IPS DF 4.7 (cell line): ENCODE measurements at regions not wholly inside any gene's neighbourhood (a gene's known extent, or its start where the extent isn't known, plus 50 kb on each side); places are given as distances from the start of the nearest gene placed in this dataset.
"Not testable (repeated sequence)": the region's sequence is repeated elsewhere in the genome, so short reads cannot be mapped to it uniquely, and the experiment has no call there.

Experiments
- DNase-seq: peaks from one replicate; pipeline ENCODE4 v3.0.0-alpha.2; 2013; ENCODE audit warnings: low spot score; ENCODE audit errors: extremely low read depth

DNA sequence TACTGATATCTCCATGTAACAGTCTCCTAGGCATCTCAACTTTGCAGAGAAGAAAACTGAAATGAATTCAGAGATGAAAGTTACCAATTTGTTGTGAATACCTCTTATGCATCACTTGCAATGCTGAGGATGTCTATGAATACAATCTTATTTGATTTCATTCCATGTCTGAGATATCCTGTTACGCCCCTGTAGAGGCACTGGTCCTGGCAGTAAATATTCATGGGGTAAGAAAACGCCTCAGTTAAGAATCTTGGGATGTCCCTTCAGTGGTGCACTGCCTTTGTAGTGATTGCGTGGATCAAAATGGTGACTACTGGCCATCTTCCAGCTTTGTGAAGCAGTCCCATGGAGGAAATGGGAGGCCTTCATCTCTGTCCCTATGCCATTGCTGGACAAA is 229.1 kb upstream of the C9orf72 start:
- DNase-seq, result no peak

DNA sequence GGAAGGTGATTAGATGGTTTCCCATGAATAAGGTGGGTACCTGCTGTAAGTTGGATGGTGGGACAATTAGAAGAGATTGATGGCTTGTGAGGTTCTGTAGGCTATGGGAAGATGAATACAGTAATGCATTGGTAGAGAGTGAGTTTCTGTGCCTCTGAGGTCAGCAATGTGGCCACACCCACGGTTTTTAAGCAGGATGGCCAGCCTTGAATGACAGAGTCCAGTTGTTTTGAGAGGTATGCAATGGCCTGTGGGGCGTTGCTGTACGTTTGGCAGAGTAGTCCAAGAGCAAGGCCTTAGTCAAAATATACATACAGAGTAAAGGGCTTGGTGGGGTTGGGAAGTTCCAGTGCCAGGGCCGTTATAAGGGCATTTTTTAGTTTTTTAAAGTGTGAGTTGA is 235.6 kb upstream of the C9orf72 start:
- DNase-seq, result no peak

DNA sequence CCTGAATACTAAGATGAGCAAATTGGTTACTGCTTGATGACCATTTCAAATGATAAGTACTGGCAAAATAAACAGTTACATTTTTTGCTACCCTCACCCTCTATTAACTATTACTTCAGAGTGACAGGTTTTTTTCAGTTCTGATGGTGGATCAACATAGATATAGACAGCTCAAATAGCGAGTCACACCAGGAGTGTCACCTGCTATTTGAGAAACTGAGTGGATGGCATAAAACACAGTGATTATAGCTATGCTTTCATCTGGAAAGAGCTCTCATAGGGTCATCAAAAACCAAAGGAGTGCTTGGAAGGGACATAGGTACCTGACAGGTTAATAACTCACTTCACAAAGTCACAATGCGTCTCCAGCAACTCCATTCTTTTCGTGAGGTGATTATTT is 244.5 kb upstream of the C9orf72 start:
- DNase-seq, result no peak

DNA sequence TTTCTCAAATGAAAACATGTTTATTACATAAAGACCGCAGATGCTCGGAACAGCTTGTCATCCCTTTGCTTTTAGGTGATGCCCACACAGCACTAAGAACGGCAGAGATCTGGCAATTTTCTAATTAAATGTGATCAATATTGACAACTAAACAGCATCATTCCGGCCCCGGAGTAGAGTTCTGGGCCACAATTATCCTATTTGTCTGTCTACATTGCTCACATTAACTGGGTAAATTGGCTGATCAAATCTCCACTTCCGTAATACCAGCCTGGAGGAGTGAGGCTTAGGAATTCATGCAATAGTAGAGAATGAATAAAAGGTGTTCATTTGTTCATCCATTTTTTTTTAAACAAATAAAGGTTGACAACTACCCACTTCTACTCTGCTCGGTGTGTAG is 245.1 kb upstream of the C9orf72 start:
- DNase-seq, result no peak

DNA sequence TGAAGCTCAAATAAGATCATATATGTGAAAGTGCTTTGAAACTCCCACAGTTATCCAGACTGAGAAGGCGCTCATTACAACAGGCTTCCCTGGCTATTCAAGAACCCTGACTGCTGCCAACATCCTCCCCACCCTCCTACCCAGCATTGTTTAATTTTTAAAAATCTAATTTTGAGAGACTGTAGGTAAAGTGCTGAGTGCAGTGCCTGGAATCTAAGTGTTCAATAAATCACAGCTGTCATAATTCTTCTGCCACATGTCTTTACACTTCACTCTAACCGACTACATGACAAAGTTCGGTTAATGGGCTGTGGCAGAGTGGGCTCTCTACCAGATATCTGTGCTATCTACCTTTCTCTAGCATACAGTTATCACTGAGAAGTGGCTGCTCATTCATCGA is 255.6 kb upstream of the C9orf72 start:
- no peak for DNase-seq

DNA sequence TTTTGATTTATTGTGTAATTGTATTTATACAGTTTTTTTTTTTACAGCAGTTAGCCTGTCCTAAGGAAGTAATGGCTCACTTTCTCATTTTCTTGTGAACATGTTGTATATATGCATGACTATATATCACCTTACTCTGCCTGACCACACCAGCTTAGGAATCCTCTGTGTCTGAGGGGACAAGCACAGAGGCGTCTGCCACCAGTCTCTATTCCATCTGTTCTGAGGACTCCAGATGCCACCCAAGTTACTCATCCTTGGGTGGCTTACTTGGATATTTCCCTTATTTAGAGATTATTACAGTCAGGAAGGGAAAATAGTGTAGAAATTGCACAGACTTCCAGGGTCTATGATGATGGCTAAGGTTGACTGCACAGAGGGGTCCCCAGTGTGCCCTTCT is 256.3 kb upstream of the C9orf72 start:
- DNase-seq, result no peak

DNA sequence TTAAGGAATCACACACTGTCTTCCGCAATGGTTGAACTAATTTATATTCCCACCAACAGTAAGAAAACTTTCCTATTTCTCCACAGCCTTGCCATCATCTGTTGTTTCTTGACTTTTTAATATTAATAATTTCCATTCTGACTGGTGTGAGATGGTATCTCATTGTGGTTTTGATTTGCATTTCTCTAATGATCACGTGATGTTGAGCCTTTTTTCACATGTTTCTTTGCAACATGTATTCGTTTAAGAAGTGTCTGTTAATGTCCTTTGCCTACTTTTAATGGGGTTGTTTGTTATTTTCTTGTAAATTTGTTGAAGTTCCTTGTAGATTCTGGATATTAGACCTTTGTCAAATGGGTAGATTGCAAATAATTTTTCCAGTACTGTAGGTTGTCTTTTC is 258.8 kb upstream of the C9orf72 start:
- DNase-seq, result not testable (repeated sequence)

DNA sequence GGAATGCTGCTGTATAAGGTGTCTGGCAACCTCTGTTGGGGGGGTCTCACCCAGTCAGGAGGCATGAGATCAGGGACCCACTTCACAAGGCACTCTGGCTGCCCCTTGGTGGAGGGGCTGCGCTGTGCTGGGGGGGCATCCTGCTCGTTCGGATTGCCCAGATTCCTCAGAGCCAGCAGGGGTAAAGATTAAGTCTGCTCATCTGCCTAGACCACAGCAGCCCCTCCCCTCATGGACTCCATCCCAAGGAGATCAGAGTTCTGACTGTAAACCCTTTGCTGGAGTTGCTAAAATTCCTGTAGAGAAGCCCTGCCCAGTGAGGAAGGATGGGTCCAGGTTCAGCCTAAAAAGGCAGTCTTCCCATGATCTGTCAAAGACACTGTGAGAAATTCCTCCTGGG is 262.0 kb upstream of the C9orf72 start:
- no peak for DNase-seq

DNA sequence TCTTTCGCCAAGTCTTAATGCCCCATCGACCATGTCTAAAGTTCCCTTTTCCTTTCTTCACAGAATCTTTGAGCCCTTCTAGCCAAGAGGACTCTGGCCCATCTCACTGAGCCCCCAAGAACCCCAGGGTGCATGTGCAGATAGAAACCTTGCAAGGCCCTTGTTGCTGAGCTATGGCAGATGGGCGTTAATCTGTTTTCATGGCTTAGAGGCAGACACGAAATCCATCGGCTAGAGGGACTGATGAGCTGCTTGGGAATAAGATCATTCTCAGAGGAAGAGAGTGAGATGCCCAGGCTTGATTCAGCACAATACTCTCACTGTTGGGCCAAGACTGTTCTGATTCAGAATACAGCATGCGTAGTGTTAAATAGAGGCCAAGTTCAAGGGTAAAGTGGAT is 262.5 kb upstream of the C9orf72 start:
- no peak for DNase-seq

DNA sequence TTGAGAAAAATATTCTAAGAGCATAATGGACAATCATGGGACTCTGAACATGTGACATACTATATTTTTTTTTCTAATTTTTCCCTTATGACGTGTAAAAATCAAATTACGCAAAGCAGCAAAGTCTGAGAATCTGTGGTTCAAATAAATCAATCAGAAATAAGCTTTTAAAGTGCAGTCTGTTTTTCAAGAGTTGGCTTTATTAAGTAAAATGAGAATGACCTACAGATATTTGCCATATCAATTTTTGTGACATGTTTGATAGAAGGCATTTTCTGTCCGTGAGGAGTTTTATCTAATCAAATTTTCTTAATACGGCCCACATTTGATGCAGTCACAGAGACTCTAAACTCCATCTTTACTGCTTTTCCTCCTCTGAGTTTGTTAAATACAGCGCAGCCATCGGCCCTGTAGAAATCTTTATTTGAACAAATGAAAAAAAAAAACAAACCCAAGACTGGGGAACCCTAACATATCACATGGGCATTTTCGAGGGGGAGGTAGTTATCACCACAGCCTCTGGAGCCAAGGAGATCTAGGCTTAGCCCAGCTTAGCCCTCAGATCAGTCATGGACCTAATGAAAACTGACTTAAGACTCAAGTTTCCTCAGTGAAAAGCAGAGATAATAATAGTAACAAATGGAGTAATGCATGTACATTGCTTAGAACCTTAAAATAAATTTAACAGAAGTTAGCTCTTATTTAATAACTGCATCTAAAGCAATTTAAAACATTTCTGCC is 263.6 kb upstream of the C9orf72 start:
- DNase-seq, result no peak

DNA sequence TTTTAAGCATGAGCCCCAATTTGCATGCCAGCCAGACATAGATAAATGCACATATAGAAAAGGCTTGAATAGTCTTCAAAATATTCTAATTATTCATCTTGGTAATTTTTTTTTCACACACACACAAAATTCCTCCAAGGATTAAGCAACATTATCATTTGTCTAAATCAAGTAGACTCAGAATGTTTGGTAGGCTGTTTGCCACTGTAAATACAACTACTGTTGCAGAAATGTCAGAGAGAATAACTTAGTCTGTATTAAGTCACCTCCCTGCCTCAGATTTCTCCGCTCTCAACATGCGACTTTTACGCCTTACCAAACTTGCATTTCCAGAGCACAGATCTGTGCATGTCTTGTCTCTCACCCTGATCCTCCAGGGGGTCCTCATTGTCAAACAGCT is 265.6 kb upstream of the C9orf72 start:
- DNase-seq, result no peak

DNA sequence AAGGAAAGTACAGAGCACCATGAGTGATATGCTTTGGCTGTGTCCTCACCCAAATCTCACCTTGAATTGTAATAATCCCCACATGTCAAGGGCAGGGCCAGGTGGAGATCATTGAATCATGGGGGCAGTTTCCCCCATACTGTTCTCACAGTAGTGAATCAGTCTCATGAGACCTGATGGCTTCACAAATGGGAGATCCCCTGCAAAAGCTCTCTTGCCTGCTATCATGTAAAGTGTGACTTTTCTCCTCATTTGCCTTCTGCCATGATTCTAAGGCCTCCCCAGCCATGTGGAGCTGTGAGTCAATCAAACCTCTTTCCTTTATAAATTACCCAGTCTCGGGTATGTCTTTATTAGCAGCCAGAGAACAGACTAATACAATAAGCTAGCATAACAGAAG is 266.5 kb upstream of the C9orf72 start:
- DNase-seq, result not testable (repeated sequence)

DNA sequence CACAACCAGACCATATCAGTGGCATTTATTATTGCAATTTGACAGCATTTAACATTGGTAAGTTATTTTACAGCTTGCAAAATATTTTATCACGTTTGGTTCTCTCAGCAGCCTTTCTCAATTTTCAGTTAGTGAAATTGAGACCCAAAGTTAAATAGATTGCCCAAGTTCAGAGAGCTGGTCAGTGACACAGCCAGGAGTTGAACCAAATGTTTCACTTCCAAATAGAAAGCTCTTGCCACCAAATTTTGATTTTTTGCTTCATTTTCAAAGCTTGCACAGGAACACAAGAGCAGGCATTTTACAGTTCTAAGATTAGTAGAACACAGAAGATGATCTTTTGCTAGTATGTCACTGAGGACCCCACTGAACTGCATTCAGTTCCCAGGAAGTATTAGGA is 271.5 kb upstream of the C9orf72 start:
- DNase-seq, result no peak

DNA sequence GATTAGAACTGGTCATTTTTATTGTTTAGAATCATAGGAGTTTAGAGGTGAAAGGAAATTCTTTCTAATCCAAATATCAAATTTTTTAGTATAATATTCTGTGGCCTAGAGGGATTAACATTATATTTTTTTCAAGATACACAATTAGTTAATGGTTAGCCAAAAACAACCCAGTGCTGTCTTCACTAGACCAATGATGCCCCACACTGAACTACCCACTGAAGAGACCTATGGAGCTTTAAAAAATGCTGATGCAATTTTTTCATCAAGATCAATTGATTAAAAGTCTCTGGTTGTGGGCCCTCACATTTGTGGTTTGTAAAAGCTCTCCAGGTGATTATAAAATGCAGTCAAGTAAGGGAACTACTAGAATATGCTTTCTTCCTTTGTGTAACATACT is 274.1 kb upstream of the C9orf72 start:
- no peak for DNase-seq

DNA sequence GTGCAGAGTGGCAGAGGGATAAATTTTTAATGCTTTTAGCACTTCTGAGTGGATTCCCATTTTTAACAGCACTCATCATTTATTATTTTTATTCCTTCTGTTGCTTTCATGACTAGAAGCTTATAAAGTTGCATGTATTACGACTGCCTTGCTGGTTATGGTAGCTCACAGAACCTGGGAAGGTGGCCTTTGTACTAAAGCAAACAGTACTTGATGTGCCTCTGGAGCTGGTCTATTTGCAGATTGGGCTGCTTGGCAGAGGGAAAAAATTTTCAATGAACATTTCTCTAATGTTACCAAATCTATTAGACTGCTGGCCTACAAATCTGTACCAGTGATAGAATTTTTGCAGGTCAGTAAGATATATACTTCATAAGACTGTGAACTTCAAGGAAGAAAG is 274.5 kb upstream of the C9orf72 start:
- no peak for DNase-seq

DNA sequence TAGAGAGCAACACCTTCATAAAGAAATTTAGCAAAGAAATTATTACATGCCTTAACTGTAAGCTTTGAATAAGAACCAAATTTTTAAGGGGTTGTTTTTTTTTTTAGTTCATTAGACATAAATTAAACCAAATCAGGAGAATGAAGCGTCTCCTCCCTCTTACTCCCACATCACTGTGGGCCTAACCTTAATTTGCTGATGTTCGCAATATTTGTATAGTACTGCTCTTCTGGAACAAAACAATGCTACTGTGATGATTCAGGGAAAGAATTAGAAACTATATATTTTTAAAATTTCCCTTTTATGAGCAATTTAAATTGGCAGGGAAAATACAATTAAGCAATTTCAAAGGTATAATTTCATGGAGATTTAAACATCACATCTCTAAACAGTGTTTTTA is 275.0 kb upstream of the C9orf72 start:
- DNase-seq, result no peak

DNA sequence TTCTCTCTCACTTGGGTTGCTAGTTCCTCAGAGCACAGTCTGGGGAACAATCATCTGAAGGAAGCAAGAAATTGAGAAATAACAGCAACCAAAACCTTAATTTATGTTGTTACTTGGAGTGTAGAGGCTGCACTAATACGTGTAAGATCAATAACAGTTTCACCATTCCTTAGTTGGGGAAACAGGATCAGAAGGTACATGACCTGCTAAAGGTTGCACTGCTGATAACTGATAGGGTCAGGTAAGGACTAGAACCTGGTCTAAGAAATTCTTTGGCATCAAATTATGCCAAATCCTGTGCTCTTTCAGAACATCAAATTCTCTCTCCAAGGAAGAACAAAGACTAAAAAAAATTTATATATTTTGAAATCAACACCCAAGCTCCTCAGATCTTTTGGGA is 278.6 kb upstream of the C9orf72 start:
- DNase-seq, result no peak

DNA sequence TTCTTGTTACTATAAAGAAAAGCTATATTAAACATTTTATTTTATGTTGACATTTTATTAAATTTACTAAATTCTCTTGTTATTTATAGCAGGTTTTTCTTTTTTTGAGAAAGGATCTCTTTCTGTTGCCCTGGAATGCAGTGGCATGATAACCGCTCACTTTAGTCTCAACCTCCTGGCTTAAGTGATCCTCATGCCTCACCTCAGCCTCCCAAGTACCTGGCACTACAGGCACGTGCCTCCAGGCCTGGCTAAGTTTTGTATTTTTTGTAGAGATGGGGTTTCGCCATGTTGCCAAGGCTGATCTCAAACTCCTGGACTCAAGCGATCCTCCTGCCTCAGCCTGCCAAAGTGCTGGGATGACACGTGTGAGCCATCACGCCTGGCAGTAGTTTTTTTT is 280.2 kb upstream of the C9orf72 start:
- DNase-seq, result no peak

DNA sequence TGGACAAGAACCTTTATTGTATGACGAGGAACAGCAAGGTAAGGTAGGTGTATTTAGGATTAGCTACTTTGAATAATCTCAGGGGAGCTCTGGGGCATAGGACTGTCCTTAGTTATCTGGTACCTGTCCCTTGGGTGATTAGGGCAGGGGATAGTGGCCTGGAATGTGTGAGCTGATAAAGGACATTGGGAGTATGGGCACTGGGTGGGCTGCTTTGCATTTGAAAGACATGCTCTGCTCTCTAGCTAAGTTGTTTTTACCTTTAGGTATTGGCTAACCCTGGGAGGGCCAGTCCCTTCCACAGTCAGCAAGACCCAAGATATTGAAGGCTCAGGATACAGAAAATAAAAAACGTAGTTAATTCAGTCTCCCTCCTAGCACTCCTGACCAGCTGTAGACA is 282.8 kb upstream of the C9orf72 start:
- no peak for DNase-seq

DNA sequence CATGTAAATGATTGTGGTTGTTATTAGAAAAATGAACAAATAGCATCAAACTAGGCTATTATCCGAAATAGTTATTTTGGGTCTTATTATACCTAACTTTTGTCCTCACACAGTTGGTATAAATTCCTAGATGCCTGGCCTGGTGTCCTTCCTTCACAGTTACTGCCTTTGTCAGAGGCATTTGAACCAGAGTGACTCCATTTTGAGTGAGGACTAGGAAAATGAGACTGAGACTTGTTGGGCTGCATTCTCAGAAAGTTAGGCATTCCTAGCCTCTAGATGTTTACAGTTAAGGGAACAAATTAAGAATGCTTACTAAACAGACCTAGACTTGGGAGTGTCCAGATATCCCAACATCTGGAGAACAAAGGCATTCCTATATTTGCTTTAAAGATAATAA is 283.5 kb upstream of the C9orf72 start:
- DNase-seq, result no peak

DNA sequence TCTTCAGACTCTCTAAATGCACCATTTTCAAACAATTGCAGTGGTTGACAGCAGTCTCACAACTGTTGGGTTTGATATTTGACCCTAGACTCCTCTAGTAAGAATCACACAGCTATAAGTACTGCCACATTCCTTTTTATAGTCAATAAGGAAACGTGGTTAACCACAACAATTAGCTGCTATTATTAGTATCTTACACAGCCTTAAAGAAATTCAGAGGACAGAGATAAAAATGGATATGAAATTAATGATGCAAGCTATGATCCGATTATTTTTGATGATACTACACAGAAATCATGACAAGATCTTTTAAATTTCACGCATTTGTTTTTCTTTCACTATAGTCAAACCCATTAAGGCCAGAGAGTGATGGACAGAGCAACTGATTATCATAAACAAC is 288.6 kb upstream of the C9orf72 start:
- no peak for DNase-seq

DNA sequence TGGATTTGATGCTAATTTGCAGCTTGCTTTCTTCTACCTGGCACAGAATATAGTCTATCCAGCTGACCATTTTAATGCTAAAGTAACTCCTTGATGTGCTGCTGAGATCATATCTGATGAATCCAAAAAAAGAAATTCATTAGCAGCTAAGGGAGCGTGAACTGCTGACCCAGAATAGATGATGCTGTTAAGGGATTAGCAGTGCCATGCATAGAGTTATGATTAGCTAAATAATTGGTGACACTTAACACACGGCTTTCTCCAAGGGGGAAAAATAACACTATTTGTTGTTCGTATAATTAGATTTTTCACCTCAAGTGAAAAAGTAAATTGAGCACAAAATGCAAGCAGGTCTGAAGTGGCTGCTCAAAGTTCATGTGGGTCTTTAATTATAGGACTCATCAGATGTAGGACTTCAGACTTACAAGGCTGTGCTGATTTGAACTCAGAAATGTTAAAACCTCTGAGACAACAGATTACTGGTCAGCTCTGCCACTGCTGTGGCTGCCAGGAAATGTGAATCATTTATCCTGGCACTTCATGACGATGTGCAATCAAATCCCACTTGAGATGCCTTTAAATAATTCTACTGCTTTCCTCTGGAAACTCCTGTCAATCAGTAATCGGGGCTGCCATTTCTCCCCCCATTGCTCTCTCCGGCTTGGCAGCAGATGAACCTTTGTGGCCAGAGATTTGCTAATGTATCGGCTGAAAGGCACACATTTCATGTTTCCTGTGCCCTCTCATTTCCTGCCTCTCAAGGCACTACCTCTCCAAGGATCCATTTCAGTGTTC is 291.6 kb upstream of the C9orf72 start:
- no peak for DNase-seq

DNA sequence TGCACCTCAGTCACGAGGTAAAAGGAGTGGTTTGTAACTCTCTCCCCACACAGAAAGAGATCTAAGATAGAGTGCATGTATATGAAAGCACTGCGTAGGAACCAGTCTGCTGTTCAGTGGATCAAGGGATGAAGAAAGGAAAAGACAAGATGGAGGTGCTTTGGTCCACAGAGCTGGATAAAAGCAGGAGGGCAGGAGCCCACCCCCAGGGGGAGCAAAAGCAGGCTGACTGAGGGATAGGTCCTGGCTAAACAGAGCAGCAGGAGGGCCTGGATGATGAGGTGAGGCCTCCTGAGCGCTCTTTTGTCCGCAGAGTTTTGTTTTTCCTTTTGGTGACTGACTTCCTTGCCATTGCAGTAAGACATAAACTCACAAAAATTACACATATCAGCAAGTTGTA is 293.5 kb upstream of the C9orf72 start:
- DNase-seq, result no peak
